GM21447 (cell line): ENCODE measurements at regions not wholly inside any gene's neighbourhood (a gene's known extent, or its start where the extent isn't known, plus 50 kb on each side); places are given as distances from the start of the nearest gene placed in this dataset.

ENCODE experiments used
- ATAC-seq: cut with Tn5 transposase; IDR thresholded peaks from one replicate; pipeline ENCODE4 v1.9.1; 2021; ENCODE audit not compliant: unreplicated experiment

DNA sequence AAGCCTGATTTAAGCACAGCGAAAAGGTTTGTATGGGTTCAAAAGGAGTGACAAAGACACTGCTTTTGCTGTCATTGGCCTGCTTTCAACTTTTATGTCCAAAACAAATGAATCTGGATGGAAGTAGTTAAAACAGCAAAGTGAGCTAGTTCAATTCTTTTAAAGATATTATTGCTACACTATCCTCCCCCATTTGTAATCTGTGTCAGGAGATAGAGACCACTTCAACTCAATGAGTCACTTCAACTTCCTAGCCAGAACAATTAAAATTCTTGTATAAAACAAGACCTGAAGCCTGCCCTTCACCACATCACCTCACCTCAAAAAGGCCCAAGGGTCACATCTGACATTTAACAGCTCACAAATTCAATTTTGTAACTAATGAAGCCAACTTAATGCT, 364.1 kb upstream of the LYPLAL1 start:
- ATAC-seq, result no peak

DNA sequence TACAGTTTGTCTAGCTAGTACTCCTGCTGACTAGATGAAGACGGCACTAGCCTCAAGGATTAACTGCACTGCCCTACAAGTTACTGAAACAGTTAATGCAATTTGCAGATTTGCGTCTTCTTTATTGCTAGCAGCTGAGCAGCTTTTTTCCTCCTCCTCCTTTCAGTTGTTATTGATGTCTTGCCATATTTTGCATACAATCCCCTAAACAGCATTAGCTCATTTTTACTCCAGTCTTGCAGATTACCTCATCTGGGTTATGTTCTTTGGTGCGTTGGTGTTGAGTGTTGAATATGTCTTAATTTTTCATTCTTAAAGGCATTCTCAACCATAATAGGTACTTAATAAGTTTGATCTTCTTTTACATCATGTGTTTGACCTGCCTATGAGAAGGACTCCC, 363.4 kb upstream of the LYPLAL1 start:
- ATAC-seq, result no peak

DNA sequence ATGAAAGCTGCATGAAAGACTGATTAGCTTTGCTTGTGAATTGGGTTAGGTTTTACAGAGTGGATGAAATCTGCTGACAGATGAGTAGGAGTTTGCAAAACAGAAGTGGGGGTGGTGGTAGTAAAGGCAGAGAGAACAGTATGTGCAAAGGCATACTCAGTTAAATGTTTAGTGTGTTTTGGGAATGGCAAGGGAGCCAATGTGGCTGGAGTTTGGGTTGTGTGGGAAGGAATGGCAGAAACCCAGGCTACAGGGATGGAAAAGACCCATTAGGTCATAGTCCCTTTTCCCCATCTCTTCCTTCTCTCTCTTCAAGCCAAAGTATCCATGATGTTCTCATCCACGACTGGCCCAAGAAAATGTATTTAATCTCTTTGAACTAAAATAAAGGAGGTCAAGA, 362.2 kb upstream of the LYPLAL1 start:
- ATAC-seq, result no peak

DNA sequence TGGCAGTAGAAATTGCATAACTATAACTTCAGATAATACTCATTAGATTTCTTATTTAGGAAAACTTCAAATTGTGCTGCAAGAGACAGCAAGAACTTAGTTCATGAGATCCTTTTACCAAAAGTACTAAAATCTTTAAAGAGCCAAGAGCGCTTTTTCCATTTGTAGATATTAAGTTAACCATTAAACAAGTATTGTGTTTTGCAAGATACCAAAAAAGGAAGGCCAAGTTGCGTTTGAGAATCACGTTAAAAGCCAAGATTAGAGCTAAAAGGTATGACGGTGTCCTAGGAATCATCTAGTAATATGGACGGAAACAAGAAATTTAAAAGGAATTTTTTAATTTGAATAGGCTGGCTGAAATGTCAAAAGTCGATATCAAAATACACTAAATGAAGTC, 361.3 kb upstream of the LYPLAL1 start:
- ATAC-seq, result no peak

DNA sequence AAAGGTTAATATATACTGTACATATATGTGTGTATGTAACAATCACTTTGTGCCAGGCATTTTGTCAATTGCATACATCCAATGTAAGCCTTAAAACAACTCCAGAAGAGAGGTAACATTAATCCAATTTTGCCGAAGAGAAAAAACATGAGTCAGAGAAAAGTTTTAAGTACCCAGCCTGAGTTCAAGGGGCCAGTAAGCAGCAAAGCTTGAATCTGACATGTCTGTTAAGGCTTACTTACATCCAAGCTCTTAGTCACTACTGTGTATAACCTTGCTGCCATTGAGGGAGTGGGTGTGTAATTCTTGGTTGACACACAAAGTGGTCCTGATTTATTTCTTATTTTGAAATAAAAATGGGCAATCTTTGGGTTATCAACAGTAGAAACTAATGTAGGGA, 360.4 kb upstream of the LYPLAL1 start:
- ATAC-seq, result no peak

DNA sequence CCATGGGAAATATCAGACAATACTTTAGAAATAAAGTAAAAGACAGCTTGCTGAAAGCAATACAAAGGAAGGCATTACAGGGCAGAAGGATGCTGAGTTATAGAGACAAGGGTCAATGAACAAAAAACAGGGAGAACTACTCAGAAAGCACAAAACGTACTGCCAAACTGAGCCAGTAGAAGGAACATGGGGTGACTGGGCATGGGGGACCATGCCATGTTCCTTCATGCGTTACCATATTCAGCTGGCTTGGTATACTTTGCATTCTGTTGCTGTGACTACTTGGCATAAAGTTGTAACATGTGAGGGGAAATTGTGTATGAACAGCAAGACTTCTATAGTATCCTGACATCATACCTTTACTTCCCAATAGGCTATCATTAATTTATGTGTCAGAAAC, 358.6 kb upstream of the LYPLAL1 start:
- ATAC-seq, result no peak

DNA sequence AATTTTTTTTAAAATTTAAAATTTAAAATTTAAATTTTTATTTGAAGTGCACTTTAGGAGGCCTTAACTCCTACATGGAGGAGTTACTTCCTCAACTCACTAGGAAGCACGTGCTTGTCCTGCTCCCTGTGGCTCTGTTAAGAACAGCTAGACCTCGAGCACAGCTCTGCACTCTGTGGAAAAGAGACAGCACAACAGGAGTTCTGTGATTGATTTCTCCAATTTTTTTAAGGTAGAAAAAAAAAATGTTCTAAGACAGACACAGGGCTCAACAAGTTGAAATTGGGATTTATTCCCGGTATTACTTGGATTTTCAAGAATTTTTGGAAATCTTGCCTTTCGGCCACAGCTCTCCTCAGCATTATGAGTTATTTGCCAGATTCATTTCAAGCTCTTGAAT, 356.6 kb upstream of the LYPLAL1 start:
- ATAC-seq, result no peak

DNA sequence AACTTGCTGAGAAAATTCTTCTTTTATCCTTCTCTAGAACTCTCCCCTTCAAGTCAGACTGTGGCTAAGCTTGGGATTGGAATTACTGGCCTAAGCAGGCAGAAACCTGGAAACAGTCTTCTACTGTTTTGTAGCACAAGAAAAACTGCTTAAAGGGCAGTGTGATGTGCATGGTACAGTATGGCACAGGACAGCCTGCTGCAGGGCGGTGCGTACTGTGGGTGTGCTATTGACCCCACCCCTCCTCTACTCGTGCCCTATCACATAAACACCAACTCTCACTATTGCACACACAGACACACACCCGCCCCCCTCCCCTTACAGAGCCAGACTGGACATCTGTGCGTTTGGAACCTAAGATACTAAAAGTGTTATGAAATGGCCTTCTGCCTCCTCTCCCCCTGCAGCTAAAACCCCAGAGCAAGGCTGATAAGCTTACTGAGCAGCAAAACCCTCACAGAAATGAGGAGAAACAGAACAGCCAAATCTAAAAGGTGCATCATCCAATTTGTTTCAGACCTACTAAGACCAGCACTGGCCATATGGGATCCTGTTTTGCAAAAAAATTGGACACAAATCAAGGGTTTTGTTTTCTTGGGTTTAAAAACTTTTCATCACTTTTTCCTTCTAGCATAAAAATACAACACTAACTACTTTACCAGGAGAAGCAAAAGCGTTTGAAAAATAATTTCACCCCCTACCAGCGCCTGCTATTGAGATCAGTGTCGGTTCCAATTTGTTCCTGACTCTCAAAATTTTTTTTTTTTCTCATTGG, 355.8 kb upstream of the LYPLAL1 start:
- ATAC-seq, result no peak

DNA sequence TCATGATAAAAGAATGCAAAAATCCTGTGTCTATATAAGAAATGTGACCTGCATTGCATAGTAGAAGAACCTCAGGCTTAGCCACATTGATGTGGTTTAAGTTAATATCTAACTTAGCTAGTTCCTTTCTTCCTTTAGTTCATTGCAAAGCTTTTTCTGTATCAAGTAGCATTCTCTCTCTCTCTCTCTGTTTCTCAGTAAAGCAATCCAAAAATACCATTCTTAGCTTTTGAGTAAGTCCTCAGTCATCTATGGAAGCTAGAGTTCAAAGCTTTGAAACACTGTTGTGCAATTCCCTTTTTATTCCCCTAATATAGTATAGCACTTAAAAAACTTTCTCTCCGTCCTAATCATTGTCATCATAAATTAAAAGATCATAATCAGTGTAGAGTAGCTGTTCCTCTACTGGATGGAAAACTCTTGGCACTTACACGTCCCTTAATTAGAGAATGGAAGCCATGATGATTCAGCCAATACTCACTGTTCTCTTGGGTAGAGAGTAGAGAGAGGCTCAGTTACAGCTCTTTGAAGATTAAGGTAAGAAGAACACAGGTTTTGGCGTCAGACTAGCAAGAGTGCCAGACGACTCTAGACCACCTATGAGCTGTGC, 350.3 kb upstream of the LYPLAL1 start:
- ATAC-seq, result no peak

DNA sequence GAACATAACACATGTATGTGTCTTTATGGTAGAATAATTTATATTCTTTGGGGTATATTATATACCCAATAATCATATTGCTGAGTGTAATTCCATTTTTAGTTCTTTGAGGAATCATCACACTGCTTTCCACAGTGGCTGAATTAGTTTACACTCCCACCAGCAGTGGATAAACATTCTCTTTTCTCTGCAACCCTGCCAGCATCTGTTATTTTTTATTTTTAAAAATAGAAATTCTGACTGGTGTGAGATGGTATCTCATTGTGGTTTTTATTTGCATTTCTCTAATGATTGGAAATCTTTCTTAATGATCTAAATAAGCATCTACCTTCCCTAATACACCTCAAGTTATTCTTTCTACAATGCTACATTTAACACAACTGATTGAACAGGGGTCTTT, 346.2 kb upstream of the LYPLAL1 start:
- no peak for ATAC-seq

DNA sequence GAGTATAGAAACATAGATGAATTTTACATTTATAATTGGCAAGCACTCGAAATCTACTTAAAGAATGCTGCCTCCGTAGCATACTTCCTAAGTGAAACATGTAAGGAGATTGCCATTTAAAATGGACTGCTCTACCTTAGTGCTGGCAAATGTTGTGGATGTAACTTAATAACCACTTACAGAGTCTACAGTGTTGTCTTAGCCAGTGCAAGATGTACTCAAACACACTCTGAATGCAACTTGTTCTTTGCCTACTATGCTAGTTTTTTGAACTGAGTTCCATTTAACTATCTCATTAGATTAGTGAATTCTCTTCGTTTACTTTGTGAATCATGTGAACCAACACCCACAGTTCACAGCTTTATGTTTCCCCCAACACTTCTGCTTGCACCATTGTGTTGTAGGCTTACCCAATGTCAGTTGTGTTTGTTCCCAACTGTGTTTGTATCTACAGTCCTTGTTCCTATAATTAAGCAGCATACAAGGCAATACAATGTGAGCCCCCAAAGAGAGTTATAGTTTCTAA, 345.5 kb upstream of the LYPLAL1 start:
- ATAC-seq, result no peak

DNA sequence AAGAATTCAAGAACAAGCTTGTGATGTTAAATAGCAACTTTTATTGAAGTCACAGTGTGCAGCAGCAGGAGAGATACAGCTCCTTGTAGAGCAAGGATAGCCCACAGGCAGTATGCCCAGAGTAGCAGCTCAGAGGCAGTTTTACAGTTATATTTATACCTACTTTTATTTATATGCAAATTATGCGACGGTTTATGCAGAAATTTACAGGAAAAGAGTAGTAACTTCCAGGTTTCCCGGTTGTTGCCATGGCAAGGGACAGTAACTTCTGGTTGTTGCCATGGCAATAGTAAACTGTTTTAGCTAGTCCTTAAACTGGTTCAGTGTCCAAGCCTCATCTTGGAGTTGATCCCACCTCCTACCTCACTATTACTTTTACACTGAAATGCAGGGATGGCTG, 344.6 kb upstream of the LYPLAL1 start:
- no peak for ATAC-seq

DNA sequence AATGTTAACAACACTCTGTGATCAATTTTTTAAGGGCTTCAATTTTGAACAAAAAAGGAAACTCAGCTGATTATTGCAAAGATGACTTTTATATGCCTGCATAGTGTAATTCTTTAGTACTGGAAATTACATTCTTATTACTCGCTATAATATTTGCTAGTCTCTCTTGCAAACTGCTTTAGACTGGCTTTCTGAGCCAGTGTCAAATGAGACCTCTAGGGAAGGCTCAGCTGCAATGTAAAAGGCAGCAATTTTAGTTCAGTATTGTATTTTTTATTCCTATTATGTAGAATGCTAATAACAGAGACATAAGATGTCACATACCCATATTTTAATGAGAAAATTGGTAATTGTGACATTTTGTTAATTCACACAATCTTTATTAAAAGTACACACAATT, 338.1 kb upstream of the LYPLAL1 start:
- no peak for ATAC-seq

DNA sequence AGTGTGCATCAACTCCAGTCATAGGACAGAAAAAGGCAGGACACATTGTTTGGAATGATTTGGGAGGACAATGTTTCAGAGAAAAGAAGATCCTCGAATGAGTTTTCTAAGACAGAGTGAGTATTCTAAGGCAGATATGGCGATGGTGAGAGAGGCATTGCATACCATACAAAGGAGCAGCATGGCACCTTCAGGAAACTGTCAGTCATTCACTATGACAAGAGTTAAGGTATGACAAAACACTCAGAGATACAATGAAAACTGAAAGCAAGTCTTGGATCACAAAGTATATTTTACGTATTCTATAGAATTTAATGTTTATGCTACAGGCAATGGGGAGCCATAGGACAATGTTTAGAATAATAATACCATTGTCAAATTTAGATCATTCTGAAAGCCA, 337.4 kb upstream of the LYPLAL1 start:
- ATAC-seq, result no peak

DNA sequence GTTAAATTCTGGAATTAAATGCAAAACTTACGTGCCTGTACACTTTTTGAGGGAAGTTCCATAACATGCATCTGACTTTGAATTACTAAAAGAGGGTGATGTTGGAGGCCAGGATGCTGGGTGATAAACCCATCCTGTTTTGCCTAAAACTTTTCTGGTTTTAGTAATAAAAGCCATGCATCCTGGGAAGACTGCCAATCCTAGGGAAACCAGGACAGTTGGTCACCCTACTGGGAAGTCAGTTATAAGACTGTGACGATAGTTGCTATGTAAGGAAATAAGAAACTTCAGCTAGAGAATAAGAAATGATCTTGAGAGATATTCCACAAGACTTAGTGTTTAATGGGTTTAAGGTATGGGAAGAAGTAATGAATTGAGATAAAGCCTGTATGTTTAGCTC, 336.6 kb upstream of the LYPLAL1 start:
- no peak for ATAC-seq

DNA sequence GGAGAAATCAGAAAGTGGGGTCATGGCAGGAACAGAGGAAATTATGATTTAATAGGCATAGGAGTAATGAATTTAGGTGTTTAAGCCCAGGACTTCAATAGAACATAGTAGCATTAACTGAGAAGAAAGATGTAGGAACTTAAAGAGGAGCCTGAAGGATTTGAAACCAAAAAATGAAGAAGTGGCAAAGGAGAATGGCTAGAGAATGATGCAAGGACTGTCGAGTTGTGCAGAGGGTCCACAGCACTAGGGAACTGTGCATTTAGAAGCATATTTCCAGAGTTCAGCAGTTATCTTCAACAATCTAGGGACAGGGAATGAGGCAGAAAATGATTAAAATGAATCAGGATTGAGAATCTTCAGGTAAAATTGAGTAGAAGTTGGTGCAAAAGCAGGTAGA, 328.1 kb upstream of the LYPLAL1 start:
- no peak for ATAC-seq

DNA sequence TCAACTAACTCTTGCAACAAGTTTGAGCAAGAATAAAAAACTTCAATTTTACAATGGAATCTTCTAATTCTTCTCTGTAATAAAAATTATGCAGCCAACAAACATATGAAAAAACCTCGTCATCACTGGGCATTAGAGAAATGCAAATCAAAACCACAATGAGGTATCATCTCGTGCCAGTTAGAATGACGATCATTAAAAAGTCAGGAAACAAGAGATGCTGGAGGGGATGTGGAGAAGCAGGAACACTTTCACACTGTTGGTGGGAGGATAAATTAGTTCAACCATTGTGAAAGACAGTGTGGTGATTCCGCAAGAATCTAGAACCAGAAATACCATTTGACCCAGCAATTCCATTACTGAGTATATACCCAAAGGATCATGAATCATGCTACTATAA, 327.5 kb upstream of the LYPLAL1 start:
- no peak for ATAC-seq

DNA sequence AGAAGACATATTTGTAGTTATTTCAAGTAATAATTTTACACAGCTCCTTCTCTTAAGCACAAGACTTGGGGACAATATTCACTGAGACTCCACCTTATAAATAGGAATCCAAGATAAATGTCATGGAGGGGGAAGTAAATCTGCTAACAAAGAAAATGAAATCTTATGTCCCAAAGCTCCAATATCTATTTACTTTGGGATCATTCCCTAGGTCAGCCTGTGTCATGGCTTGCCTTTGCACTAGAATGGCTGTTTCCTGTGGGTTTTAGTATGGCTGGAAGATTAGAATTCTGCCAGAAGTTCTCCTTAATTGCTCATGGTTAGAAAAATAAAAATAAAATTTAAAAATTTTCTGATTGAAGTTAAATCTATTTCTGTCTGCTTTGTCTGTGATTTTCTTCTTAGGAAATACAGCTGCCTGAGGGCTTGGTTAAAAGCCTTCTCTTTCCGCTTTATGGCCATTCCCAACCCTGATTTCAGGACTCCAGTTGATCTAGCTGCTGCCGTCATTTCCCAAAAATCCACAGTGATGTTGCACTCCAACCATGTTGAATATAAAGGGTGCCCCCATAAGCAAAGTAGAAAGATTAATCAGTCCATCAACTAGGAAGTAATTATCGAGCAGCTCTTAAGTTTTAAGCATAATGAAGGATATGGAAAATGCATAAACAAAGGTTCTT, 326.4 kb upstream of the LYPLAL1 start:
- no peak for ATAC-seq

DNA sequence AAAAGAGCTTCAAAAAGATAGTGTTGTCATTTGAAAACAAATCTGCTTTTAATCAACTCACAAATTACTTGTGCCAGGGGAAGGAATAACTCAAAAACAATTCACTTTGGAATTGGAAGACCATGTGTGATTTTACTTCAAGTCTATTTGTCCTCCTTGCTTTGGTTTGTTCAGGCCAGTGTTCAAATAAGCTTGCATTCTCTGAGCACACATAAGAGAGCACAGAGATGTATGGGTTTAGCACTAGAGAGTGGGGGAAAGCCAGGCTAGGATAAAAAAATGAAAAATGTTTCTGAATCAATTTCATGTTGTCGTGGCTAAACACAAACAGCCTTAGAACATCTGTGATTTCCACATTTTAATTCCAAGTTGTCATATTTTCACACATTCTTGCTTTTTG, 325.7 kb upstream of the LYPLAL1 start:
- no peak for ATAC-seq

DNA sequence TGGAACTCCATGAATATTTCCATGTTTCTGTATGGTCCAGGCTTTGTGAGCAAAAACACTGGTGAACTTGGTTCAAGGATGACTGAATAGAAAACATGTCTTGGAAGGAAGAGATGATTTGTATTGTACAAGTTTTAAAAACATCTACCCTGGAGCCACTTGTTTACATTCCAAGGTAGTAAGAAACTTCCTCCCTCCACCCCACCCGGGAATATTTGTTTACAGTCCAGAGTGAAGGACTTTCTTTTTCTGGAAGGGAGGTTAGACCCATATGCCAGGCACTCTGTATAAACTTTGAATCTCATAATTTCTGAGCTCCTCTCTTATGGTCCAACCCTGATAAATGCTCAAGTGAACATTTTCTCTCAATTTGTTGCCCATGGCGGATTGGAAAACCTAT, 323.3 kb upstream of the LYPLAL1 start:
- ATAC-seq, result no peak

DNA sequence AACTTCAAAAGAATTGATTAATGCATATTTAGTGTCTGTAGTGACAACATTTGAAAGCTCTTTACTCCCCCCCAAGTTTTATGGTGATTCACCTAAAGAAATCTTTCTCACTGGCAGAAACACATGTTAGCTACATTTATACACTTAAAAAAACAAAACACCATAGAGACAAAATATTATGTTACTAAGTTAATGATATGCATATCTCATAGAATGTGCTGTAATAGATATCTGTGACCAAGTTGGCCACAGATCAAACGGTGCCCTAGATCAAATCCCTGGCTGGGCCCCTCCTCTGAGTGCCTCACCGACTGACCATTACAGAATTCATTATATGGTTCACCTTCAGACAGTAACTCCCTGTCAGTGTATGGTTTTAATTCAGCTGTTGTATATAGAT, 322.1 kb upstream of the LYPLAL1 start:
- ATAC-seq, result no peak

DNA sequence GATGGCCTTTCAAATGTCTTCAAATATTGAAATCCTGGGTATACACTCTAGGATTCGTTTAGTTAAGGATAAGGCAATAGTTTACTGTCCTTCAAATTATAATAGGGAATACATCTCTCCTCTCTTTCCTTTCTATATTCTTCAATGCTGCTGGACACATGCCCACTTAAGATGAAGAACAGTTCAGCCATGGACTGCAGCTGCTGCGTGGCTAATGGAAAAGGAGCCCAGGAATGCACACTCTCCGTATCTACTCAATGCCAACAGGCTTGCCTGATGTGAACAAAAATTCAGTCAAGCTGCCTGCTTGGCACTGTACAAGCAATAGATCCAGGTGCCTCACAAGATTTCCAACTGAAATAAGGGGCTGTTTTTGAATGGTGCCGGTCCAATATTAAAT, 321.2 kb upstream of the LYPLAL1 start:
- ATAC-seq, result no peak
